ENCODE measurements at regions not wholly inside any gene's neighbourhood (a gene's known extent, or its start where the extent isn't known, plus 50 kb on each side); places are given as distances from the start of the nearest gene placed in this dataset.

DNA sequence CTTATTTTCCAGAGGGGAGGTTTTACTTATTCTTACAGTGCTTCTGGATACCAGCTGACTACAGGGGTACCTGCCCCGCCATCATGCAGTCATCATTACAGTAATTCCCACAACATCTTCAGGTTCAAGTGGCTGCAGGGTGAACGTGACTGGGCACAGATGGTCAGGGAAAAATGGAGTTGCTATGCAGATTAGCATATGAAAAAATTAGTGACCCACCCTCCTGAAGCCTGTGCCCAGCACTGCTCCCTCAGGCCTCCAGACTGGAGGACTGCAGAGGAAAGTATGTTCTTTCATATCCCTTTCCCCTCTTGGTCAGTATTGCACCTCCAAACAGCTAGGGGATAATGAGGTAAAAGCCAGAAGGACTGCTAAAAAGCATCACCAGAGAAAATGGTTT lies 937.9 kb downstream of the TUSC7 start:
- TF ChIP-seq, protein P1, sequence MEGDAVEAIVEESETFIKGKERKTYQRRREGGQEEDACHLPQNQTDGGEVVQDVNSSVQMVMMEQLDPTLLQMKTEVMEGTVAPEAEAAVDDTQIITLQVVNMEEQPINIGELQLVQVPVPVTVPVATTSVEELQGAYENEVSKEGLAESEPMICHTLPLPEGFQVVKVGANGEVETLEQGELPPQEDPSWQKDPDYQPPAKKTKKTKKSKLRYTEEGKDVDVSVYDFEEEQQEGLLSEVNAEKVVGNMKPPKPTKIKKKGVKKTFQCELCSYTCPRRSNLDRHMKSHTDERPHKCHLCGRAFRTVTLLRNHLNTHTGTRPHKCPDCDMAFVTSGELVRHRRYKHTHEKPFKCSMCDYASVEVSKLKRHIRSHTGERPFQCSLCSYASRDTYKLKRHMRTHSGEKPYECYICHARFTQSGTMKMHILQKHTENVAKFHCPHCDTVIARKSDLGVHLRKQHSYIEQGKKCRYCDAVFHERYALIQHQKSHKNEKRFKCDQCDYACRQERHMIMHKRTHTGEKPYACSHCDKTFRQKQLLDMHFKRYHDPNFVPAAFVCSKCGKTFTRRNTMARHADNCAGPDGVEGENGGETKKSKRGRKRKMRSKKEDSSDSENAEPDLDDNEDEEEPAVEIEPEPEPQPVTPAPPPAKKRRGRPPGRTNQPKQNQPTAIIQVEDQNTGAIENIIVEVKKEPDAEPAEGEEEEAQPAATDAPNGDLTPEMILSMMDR (IDR thresholded peaks at IDR 0.05) = no peak
- TF ChIP-seq POLR2A (IDR thresholded peaks at IDR 0.05) (no peak), POLR2AphosphoS5 (IDR thresholded peaks at IDR 0.05) (no peak)

Measured in prostate gland (tissue), 2 donors.